ENCODE measurements at regions not wholly inside any gene's neighbourhood (a gene's known extent, or its start where the extent isn't known, plus 50 kb on each side); places are given as distances from the start of the nearest gene placed in this dataset.
"Not testable (repeated sequence)": the region's sequence is repeated elsewhere in the genome, so short reads cannot be mapped to it uniquely, and the experiment has no call there.

GRCh38 chr18:14987377-14987776 is 239.4 kb downstream of the ANKRD30B start:
- not testable (repeated sequence) for DNase-seq (ENCODE audit: low read depth in 4 of 4, low spot score in 3 of 4)

GRCh38 chr18:14987960-14988710 is 240.2 kb downstream of the ANKRD30B start:
- DNase-seq (ENCODE audit: low read depth in 4 of 4, low spot score in 3 of 4), result not testable (repeated sequence)

GRCh38 chr18:14989569-14989968 is 241.6 kb downstream of the ANKRD30B start:
- not testable (repeated sequence) for DNase-seq (ENCODE audit: low read depth in 4 of 4, low spot score in 3 of 4)

- DNase-seq (ENCODE audit: low read depth in 4 of 4, low spot score in 3 of 4), result not testable (repeated sequence)
These were observed 244.0 kb downstream of the ANKRD30B start for GRCh38 chr18:14991934-14992445.

- not testable (repeated sequence) for DNase-seq (ENCODE audit: low read depth in 4 of 4, low spot score in 3 of 4)
These were observed 244.8 kb downstream of the ANKRD30B start for GRCh38 chr18:14992758-14993157.

GRCh38 chr18:14995023-14995422 is 247.1 kb downstream of the ANKRD30B start:
- not testable (repeated sequence) for DNase-seq (ENCODE audit: low read depth in 4 of 4, low spot score in 3 of 4)

GRCh38 chr18:14997357-14997756 is 249.4 kb downstream of the ANKRD30B start:
- DNase-seq (ENCODE audit: low read depth in 4 of 4, low spot score in 3 of 4), result no peak

- DNase-seq (ENCODE audit: low read depth in 4 of 4, low spot score in 3 of 4), result not testable (repeated sequence)
These were observed 249.9 kb downstream of the ANKRD30B start for GRCh38 chr18:14997899-14998298.

- DNase-seq (ENCODE audit: low read depth in 4 of 4, low spot score in 3 of 4), result not testable (repeated sequence)
These were observed 250.5 kb downstream of the ANKRD30B start for GRCh38 chr18:14998360-14999042.

- DNase-seq (ENCODE audit: low read depth in 4 of 4, low spot score in 3 of 4), result no peak
These were observed 251.4 kb downstream of the ANKRD30B start for GRCh38 chr18:14999085-14999975.

GRCh38 chr18:15000119-15001037 is 252.4 kb downstream of the ANKRD30B start:
- not testable (repeated sequence) for DNase-seq (ENCODE audit: low read depth in 4 of 4, low spot score in 3 of 4)

GRCh38 chr18:15001038-15001794 is 253.2 kb downstream of the ANKRD30B start:
- DNase-seq (ENCODE audit: low read depth in 4 of 4, low spot score in 3 of 4), result not testable (repeated sequence)

GRCh38 chr18:15001795-15002107 is 253.8 kb downstream of the ANKRD30B start:
- not testable (repeated sequence) for DNase-seq (ENCODE audit: low read depth in 4 of 4, low spot score in 3 of 4)

GRCh38 chr18:15002765-15003164 is 254.8 kb downstream of the ANKRD30B start:
- DNase-seq (ENCODE audit: low read depth in 4 of 4, low spot score in 3 of 4), result not testable (repeated sequence)

GRCh38 chr18:15003231-15003630 is 255.3 kb downstream of the ANKRD30B start:
- DNase-seq (ENCODE audit: low read depth in 4 of 4, low spot score in 3 of 4), result not testable (repeated sequence)

- not testable (repeated sequence) for DNase-seq (ENCODE audit: low read depth in 4 of 4, low spot score in 3 of 4)
These were observed 255.8 kb downstream of the ANKRD30B start for GRCh38 chr18:15003636-15004269.

GRCh38 chr18:15004270-15004973 is 256.4 kb downstream of the ANKRD30B start:
- DNase-seq (ENCODE audit: low read depth in 4 of 4, low spot score in 3 of 4), result not testable (repeated sequence)
